Stimulated activated CD8-positive, alpha-beta memory T cell treated with anti-CD3 and anti-CD28 coated beads, Interleukin-7, amount 100 ng/mL, for 24 hours (primary cell): ENCODE measurements at regions not wholly inside any gene's neighbourhood (a gene's known extent, or its start where the extent isn't known, plus 50 kb on each side); places are given as distances from the start of the nearest gene placed in this dataset.
"Not testable (repeated sequence)": the region's sequence is repeated elsewhere in the genome, so short reads cannot be mapped to it uniquely, and the experiment has no call there.

Experiments used
- DNase-seq: peaks from one replicate; pipeline ENCODE4 v3.0.0-alpha.2; 2020; ENCODE audit warnings: low read depth

DNA sequence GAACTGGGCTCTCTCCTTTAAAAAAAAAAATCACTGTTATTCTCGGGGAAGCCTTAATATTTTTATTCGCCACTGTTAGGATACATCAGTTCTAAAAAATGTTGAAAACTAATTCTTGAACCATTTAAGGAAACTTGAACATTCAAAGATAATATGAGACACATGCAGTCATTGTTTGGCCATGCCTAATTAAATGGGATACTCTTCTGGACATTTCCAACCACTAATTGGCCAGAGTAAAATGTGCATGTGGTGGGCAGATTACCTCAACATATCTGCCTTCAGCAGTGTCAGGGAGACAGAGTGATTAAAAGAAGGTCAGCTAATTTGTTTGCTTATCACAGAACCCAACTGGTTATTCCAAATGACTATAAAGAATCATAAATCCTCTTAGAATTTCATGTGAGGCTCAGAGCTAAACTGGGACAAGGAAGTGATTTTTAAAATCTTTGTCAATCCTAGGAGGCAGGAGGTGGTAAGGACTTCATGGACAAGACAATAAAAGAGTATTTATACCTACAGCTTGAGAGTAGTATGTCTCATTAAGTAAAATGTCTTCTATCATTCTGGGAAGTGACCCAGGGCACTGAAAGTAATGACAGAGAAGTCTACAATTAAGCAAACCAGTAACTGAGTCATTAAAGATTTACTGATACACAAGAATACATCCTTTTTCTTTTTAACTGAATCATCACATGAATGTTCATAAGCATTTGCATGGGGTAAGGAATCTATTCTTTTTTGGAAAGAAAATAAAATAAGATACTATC lies 242.9 kb upstream of the TRPM3 start:
- DNase-seq = no peak

DNA sequence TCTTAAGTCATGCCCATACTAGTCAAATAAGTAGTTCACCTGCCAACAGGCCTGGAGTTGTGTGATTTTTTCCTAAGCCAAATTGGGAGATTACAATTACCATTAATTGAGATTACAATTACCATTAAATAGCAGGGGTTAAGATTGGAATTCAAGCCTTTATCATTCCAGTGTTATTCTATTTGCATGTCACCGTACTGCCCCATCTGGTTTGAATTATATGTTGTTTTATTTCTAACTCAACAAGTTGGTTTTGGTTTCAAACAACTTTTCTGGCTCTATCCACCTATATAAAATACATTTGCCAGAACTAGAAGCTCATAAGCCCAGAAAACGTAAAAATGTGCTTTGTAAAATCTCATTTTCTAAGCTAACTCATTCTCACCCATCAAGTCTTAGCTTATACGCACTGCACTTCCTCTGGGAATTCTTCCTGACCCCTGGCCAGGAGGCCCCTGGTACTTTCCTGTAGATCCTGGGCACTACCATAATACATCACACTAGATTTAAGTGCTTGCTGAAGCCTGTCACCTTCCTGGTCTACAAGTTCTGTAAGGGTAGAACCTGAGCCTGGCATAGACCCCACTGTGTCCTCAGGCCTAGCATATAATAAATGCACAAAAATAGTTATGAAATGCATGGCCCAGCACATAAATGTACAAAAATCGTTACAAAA lies 242.0 kb upstream of the TRPM3 start:
- no peak for DNase-seq

DNA sequence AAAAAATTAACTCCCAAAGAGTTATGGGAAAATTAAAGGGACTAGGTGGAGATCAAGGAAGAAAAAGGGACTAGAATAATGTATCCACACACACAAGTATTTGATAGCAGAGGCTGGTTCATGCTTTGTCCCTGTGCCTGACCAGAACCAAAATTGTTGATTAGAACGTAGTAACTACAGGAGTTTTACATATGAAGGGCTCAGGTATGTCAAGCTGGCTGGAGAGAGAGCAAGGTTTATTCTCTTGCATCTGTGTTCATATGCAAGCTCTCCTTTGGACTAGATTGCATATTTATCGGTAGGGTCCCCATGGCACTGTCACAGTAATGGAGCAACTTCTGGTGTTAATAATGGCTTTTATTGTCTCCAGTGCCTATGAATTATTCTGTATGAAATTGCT lies 239.9 kb upstream of the TRPM3 start:
- no peak for DNase-seq

DNA sequence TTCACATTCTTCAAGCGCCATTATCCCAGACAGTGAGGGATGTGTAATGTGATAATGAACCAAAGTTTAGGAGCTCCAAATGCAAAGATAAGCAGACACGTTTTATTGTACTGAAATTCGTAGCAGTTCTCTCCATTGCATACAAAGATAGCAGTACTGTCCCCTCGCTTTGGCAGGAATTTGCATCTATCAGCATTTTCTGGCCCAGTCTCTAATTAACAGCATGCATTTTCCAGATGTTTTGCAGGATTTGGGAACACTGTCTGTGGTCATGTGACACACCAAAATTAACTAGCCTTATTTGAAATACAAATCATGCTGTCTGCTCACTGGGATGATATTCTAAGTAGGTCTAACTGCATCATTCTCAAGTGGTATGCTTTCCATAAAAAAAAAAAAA lies 235.9 kb upstream of the TRPM3 start:
- no peak for DNase-seq

DNA sequence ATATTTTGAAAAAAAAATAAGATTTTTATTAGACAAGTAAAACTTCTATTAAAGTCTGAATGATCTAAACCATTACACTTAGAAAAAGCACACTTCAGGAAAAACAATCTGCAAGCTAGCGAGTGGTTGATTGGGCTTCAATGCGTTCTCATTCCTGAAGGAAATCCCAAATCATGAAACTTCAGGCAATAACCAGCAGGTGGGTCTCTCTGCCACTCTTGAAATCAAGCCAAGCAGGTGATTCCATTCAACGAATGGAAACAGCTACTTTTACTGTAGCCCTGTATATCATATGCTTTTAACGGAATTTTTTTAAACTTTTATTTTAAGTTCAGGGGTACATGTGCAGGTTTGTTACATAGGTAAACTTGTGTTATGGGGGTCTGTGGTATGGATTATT lies 234.5 kb upstream of the TRPM3 start:
- DNase-seq = no peak

DNA sequence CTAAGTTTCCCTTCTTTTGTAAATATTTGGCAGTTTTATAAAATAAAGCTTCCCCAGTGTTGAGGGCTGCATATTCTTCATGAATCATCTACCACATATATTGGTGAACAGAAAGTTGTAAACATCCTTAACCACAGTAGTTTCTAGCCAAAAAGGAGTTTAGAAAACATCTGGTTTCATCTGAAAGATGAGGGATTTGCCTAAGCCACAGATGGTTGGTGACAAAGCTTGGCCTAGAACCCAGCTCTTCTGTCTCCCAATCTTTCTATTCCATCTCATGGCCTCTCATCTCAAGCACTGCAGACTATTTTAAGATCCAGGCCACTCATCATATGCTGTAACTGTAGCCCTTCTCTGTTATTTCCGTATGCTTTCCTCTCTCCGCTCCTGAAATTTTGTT lies 232.3 kb upstream of the TRPM3 start:
- DNase-seq = no peak

DNA sequence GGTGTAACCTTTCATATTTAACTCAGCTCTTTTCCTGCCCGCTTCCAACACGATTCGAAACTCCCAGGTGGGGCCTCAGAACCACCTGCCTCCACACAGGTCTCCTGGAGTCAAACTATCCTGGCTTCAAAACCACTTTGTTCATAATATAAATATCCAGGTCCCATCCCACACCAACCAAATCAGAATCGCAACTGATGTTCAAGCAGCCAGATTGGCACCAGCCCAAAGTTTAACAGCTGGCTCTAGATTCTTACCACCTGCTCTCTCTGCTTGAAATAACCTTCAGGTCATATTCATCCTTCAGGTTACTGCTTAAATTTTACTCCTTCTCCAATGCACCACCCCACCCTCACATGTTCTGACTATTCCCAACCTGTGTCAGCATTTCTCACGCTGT lies 231.4 kb upstream of the TRPM3 start:
- DNase-seq = no peak

DNA sequence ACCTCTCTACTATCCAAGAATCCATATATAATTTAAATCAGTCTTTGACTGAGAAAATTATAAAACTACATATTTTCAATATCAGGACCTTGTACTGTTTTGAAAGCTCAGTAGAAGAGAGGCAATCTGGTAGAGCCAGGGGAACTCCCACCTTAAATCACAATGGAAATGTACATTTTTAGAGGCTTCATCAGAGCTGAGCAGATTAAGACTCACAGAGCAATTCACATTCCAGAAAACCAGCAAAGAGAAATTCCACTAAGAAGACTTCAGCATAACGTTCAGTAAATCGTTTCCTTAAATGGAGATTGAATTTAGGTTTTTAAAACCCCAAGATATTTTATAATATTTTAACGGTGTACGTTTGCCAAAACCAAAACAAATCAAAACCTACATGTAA lies 227.8 kb upstream of the TRPM3 start:
- DNase-seq = no peak

DNA sequence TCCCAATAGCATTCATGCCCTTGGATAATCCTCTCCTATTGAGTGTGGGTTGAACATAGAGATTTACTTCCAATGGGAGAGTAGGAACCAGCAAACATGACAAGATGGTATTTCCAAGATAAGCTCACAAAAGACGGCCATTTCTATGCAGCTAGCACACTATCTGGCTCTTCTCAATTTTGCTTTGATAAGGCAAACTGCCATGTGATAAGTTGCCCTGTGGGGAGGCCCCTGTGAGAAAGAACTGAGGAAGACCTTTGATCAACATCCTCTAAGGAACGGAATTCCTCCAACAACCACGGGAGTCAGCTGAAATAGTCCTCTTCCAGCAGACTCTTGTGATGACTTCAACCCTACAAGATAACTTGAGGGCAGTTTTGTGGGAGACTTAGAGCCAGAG lies 211.9 kb upstream of the TRPM3 start:
- DNase-seq = no peak

DNA sequence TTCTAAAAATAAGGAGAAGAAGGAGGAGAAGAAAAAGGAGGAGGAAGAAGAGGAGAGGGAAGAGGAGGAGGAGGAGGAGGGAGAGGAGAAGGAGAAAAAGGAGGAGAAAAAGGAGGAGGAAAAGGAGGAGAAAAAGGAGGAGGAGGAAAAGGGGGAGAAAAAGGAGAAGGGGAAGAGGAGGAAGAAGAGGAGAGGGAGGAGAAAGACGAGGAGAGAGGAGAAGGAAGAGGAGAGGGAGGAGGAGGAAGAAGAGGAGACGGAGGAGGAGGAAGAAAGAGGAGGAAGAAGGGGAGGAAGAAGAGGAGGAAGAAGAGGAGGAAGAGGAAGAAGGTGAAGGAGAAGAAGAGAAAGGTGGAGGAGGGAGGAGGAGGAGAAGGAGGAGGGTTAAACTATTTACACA lies 210.2 kb upstream of the TRPM3 start:
- DNase-seq = no peak

DNA sequence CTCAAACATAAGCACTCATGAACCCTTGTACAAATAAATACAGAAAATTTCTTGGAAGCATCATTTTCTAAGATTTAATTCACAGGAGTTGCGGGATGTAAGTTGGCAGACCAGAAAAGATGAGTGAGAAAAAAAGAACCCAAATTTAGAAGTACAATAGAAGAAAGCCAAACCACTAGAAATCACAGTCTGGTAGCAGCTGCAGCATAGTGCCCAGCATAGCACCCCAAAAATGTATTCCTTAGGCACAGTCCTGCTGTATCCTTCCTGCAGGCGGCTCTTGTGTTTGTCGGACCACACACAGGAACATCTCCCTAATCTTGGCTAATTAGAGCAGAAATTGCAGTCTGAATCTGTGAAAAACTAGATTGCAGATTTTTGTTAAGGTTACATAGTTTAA lies 208.5 kb upstream of the TRPM3 start:
- no peak for DNase-seq

DNA sequence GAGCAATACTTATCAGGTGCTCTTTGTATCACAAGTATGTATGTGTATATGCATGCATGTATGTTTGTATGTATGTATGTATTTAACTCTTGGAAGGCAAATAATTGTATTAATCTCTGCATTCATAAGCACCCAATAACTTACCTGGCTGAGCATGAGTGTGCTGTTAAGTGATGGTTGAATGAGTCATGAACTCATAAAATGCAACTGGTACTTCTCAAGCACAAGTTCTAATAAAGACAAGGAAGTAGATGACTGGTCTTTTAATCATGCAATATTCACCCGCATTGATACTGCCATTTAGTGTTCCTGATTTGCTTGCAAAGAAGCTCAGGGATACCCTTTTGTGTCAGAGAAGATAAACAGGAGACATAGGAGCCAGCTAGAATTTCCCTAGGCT lies 204.9 kb upstream of the TRPM3 start:
- DNase-seq = no peak

DNA sequence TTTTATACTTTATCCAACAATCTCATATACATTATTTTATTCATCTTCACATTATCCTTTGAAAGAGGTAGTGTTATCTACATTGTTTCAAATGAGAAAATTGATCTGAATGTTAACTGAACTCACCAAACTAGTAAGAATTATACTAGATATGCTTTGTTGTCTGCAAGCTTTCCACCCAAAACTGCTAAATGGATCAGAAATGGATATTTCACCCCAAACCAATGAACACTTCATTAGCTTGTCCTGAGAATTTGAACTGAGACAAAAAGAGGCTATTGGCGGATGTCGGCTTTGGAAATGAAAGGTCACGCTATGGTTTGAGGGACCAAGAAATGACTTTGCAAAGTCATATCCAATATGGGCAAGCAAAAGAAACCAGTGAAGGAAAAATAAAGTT lies 201.9 kb upstream of the TRPM3 start:
- DNase-seq = no peak

DNA sequence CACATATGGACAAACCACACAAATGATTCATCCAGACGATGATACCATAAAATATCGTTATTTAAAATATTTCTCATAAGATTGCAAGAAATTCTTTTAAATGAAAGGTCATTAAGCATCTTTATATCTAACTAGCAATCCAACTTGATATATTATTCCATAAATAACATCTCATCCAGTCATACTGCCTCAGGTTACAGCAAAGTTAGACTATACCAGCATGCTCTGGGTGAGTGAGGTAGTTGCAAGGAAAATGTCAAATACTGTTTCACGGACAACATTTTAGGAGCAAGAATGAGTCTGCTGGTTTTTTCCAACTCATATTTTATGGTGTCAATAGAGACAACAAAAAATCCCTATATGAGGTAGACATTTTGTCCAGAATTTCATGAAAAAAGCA lies 200.9 kb upstream of the TRPM3 start:
- DNase-seq = no peak

DNA sequence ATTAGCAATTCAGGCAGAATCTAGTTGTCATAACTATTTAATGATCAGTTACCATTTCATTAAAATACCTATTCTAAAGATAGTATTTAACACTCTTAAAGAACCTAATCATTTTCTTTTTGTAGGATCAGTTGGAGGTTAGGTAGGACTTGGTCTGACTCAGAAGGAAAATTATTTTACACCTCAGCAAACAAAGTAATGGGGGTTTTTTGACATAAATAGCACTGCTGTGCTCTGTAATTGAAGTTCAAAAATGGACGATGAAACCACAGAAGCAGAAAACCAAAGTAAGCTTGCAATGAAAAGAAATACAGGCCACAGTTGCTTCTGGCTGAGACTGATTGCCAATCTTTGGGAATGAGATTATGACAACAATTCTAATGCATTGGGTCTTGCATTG lies 187.0 kb upstream of the TRPM3 start:
- DNase-seq = no peak

DNA sequence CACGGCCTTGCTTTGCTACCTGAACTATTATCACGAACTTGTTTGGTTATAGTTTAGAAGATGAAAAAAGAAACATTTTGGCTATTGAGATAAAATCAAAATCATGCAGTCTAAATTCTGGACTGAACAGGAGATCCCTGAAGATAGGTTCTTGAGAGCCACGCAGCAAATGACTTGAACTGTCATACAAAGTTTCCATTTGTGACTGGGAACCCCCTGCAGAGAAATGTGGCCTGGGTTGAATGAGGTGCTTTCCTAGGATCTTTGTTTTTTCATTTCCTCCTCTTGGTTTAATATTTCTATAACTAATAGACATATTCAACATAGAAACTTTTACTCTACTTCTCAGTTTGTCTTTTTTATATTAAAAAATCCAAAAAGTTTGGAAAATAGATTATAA lies 184.7 kb upstream of the TRPM3 start:
- DNase-seq = no peak

DNA sequence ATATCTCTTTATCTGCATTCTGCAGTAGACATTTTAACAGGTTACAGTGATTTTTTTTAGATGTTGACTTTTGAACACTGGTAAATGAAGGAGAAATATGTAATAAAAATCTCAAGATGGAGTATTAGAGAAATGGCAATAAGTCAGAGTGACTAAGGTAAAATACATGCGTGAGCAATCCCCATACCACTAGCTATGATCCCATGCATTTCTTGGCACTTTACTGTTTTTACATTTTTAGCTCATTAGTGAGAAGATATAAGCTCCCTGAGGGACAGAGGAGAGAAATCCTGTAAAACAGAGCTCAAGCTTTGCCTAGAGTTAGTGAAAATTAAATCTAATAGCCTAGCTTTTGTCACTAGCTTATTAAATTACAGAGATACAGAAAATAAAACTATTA lies 181.9 kb upstream of the TRPM3 start:
- no peak for DNase-seq

DNA sequence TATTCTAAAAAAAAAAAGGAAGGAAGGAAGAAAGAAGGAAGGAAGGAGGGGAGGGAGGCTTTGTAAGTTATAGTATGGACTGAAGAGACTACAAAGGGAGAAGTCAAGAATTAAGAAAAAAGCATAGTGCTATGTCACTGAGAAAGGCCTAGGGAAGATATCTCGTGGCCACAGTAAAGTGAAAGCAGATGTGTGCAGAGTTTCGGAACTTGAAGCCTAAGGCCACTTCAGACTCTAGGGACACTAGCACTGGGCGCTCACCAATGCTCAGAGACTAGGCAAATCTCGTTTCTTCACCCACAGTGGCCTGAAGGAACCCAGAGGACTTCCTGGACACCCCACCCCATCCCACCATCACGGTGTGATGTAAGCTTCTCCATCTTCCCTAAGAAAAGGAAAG lies 181.4 kb upstream of the TRPM3 start:
- no peak for DNase-seq

DNA sequence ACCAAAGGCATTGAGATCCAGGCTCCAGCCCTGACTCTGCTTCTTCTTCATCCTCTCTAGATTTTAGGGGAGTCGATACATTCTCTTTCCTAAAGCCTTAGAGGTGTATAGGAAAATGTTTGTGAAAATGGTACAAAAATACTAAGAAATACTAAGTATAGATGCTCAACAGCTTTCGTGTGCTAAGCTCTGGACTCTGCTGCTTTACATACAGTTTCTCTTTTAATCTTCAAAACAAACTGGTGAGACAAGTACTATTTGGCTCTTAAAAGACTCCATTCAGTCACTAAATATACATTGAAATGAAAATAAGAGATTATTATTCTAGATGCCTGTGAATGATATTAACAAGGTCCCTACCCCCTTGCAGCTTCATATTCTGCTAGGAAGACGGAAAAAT lies 174.5 kb upstream of the TRPM3 start:
- DNase-seq = no peak

DNA sequence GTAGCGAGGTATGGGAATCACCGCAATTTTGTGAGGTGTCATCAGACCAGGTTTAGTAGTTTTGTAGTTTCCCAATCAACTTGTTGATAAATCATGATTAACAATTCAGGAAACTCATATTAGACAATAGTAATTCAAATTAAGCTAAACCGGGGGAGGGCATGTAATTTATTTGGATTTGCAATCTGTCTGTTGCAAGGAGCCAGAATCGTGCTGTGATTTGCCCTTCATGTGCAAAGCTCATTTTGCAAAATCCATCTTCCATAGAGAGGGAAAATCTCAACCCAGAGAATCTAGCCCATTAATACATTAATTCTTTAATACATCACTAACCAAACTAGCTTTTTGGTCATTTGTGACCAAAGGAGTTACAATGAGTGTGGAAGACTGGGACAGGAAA lies 164.7 kb upstream of the TRPM3 start:
- DNase-seq = no peak

DNA sequence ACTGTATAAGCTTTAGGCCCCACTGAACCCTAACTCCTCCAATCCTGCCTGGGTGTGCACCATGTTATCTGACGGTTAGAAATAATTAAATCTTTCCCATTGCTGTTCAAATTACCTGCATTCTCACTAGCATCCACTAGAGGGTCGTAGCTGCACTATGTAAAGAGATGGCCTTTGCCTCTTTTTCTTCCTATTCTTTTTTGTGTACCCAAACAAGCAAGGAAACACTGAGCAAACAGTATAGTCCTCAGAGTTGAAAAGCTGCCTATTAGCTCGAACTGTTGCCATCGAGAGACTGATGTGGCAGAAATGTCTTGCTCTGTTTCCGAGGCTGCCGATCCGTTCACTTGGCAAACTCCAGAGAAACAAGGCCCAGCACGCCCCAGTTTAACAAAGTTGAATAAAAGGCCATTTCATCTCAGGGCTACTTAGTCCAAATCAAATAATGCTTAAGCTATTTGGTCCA lies 163.8 kb upstream of the TRPM3 start:
- no peak for DNase-seq

DNA sequence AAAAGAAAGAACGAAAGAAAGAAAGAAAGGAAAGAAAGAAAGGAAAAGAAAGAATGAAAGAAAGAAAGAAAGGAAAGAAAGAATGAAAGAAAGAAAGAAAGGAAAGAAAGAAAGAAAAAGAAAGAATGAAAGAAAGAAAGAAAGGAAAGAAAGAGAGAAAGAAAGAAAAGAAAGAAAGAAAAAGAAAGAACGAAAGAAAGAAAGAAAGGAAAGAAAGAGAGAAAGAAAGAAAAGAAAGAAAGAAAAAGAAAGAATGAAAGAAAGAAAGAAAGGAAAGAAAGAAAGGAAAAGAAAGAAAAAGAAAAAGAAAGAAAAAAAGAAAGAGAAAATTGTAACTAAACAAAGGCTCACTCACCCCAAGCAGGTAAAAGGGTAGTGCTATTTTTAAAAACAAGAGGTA lies 160.7 kb upstream of the TRPM3 start:
- not testable (repeated sequence) for DNase-seq

DNA sequence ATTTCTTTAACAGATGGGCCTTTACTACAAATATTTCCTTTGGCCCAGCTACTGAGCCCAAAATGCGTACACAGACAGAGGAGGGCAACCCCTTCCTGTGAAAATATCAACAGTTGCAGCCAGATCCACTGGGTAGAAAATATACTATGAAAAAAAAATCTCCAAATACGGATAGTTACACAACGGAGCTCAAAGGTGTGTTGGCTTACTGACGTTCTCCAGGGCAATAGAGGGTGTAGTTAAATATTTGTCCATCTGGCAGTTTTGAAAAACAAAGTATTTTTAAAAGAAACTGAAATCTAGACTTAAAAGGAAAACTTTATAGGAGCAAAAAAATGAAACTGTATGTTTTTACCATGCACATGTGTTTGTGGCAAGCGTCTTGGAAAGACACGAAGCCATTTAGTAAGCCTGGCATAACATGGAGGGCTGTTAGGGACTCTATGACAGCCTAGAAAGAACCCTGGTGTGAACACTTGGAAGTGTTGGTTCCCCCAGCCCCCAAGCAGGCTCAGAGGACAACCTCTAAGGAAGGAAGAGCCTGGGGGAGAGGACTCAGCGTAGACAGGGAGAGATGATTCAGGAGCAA lies 157.8 kb upstream of the TRPM3 start:
- no peak for DNase-seq

DNA sequence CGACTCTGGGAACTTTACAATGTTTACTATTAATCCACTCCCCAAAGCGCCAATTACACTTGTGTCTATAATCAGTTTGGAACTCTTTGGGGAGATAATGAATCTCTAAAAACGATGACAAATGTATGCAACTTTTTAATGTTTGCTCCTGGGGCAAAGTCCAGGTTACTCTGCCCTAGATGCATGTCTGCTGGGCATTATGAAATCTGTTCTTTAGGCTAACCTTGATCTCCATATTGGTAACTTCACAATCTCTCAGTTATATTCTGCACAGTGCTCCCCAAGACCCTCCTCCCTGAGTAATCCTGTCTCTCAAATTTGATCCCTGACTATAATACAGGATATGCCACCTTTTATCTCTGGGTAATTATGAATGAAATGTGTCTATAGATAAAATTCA lies 152.2 kb upstream of the TRPM3 start:
- no peak for DNase-seq
